Activated T-cell treated with anti-CD3 and anti-CD28 coated beads, Interleukin-2, amount 50 U/mL, for 4 hours (primary cell): ENCODE measurements at regions not wholly inside any gene's neighbourhood (a gene's known extent, or its start where the extent isn't known, plus 50 kb on each side); places are given as distances from the start of the nearest gene placed in this dataset.

Experiments
- ATAC-seq, 2 donors: fragments of 200-7000 bp; cut with Tn5 transposase; one replicate each; pipeline ENCODE4 v1.10.0; 2021
- DNase-seq: peaks from one replicate; pipeline ENCODE4 v3.0.0-alpha.2; 2020
- H3K27me3 Mint-ChIP-seq: one replicate; pipeline ENCODE4 v1.8.0; 2021; ENCODE audit warnings: low read depth, mixed read lengths
- H3K36me3 Mint-ChIP-seq: one replicate; pipeline ENCODE4 v1.8.0; 2022; ENCODE audit warnings: mixed read lengths; ENCODE audit not compliant: insufficient read depth
- H3K4me1 Mint-ChIP-seq: one replicate; pipeline ENCODE4 v1.8.0; 2021; ENCODE audit warnings: low read depth, mixed read lengths
- H3K4me3 Mint-ChIP-seq: one replicate; pipeline ENCODE4 v1.8.0; 2021; ENCODE audit warnings: mild to moderate bottlenecking, moderate library complexity, mixed read lengths
- H3K9me3 Mint-ChIP-seq: one replicate; pipeline ENCODE4 v1.8.0; 2021; ENCODE audit warnings: mixed read lengths

DNA sequence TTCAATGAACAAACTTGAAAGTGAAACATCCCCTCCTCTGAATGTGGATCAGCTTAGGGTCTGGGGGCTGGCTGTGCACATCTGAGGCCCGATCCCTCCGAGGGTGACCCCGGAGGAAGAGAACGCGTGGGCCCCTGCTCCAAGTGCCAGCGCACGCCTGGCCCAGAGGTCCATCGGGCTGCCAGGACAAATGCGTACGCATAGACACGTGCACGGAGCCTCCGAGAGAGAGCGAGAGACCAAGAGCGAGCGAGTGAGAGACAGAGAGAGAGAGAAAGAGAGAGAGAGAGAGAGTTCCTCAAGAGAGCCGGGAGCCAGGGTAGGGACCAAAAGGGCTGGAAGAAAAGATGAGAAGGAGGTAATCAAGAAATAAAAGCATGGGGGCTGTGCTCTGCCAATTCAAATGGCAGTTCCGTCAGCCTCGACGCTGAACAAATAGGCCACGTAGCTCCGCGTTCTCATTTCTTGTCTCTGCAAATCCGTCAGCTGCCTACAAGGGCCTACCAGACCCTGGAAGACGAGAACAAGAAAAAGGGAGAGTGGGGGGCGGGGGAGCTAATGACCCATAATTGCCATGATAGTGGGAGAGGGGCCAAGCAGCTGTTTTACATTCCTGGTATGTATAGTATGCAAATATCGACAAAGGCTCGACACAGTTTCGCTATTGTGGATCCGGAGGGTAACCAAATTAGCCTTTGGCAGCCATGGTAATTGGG is 435.3 kb upstream of the ZFHX3 start:
- H3K36me3 Mint-ChIP-seq, result no peaks in the 10 kb centered on the region
- no peak for ATAC-seq
- H3K27me3 Mint-ChIP-seq, result peaks cover 13% of the 10 kb centered on the region
- no peak overlapping the region for H3K4me3 Mint-ChIP-seq
- peaks cover 5% of the 10 kb centered on the region for H3K4me1 Mint-ChIP-seq
- DNase-seq, result no peak
- no peaks in the 10 kb centered on the region for H3K9me3 Mint-ChIP-seq

DNA sequence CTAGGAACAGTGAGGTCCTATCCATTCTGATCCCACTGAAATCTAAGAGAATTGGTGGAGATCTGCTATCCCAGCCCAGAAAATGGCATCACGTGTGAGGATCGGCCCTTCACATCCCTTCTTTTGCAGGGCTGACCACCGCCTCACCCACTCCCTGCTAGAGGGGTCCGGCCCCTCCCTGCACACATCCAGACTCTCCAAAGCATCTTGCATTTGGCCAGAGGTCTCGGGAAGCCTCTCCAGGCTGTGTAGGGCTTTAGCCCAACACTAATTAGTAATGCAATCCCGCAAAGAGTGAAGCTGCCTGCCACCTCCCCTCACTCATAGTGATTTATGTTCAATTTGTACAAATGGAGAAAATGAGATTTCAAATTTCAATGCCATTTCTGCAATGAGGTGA is 434.4 kb upstream of the ZFHX3 start:
- Mint-ChIP-seq H3K4me3 (no peak overlapping the region), H3K4me1 (peaks cover 5% of the 10 kb centered on the region), H3K27me3 (peaks cover 13% of the 10 kb centered on the region), H3K9me3 (no peaks in the 10 kb centered on the region), H3K36me3 (no peaks in the 10 kb centered on the region)
- DNase-seq (no peak), ATAC-seq (no peak)

DNA sequence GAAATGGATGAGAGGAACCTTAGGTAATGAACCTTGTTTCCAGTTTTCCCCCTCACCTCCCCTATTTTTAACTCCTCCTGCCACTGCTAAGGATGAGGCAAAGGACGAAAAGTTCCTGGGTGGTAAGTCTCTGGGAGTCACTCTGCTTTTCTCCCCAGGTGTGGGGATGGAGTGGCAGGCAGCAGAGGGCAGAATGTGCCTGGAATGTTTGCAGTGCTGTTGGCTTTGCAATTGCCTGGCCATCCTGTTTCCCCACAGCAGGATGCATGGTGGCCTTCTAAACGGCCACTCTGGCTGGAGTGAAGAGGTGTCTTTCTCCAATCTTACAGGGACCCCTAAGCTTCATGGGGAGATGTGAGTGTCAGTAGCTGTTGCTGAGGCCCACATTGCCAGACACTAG is 432.5 kb upstream of the ZFHX3 start:
- H3K36me3 Mint-ChIP-seq, result no peaks in the 10 kb centered on the region
- H3K9me3 Mint-ChIP-seq, result no peaks in the 10 kb centered on the region
- ATAC-seq (no peak), DNase-seq (no peak)
- no peak overlapping the region for H3K4me3 Mint-ChIP-seq
- H3K4me1 Mint-ChIP-seq, result peaks cover 5% of the 10 kb centered on the region
- H3K27me3 Mint-ChIP-seq, result peaks cover 13% of the 10 kb centered on the region

DNA sequence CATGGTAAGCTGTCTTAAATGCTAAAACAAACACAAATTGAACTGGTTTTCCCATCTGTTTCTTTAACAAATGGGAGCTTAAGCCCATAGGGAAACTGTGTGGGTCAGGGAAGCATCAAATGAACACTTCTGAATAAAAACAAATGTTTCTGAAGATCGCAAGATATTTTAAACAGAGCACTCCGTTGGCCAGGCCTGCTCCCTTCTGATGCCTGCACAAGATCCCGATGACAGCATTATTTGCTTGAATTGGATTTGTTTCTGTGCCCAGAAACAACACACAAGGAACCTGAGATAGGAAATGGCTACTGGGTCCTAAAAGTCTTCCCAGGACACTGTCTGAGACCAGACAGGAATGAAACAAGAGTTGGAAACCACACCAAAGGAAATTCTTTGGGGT is 425.8 kb upstream of the ZFHX3 start:
- Mint-ChIP-seq H3K4me3 (no peak overlapping the region), H3K27me3 (no peaks in the 10 kb centered on the region), H3K36me3 (no peaks in the 10 kb centered on the region), H3K9me3 (no peaks in the 10 kb centered on the region), H3K4me1 (no peaks in the 10 kb centered on the region)
- DNase-seq (no peak), ATAC-seq (no peak)

DNA sequence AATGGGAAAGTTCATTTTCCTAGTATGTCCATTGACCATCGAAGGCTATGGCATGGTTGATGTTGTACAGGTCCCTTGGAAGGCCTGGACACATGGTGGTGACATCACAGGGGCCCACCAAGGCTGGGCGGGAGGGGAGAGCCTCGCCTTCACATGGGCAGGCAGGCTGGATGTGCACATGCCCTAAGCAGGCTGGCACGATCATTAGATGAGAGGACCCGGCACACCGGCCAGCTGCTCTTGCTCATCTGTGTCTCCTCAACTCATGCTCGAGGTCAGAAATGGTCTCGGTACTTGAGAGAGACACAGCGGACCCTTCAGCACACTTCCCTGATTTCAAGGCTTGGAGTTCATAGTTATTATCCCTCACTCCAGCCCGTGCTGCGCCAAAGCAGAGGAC is 416.9 kb upstream of the ZFHX3 start:
- no peak for ATAC-seq
- peaks cover 10% of the 10 kb centered on the region for H3K9me3 Mint-ChIP-seq
- no peaks in the 10 kb centered on the region for H3K36me3 Mint-ChIP-seq
- no peaks in the 10 kb centered on the region for H3K4me1 Mint-ChIP-seq
- DNase-seq, result no peak
- H3K27me3 Mint-ChIP-seq, result no peaks in the 10 kb centered on the region
- no peak overlapping the region for H3K4me3 Mint-ChIP-seq

DNA sequence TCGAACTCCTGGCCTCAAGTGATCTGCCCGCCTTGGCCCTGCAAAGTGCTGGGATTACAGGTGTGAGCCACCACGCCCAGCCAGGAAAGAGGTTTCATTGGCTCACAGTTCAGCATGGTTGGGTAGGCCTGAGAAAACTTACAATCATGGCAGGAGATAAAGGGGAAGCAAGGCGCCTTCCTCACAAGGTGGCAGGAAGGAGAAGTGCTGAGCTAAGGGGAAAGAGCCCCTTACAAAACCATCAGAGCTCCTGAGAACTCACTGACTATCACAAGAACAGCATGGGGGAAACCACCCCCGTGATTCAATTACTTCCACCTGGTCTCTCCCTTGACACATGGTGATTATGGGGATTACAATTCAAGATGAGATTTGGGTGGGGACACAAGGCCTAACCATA is 411.7 kb upstream of the ZFHX3 start:
- DNase-seq (no peak), ATAC-seq (no peak)
- Mint-ChIP-seq H3K9me3 (peaks cover 18% of the 10 kb centered on the region), H3K36me3 (no peaks in the 10 kb centered on the region), H3K27me3 (no peaks in the 10 kb centered on the region), H3K4me3 (no peak overlapping the region), H3K4me1 (no peaks in the 10 kb centered on the region)

DNA sequence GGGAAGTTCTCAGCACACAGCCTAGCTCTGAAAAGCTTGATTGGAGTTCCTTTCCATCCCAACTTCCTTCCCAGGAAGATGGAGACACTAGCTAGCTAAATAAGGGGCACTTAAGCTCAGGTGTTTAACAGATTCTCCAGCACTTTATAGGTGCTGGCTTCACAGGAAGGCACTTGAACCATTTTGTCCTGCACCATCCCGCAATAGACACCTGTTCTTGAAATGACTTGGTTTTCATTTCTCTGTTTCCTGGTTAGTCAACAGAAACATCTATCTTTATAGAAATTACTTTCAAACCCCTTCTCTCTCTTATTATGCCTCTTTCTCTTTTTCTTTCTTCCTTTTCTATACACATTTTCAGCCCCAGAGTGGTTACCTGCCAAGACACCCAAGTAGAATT is 409.9 kb upstream of the ZFHX3 start:
- DNase-seq, result no peak
- Mint-ChIP-seq H3K4me1 (no peaks in the 10 kb centered on the region), H3K4me3 (no peak overlapping the region), H3K9me3 (peaks cover 18% of the 10 kb centered on the region), H3K36me3 (no peaks in the 10 kb centered on the region), H3K27me3 (no peaks in the 10 kb centered on the region)
- ATAC-seq, result no peak

DNA sequence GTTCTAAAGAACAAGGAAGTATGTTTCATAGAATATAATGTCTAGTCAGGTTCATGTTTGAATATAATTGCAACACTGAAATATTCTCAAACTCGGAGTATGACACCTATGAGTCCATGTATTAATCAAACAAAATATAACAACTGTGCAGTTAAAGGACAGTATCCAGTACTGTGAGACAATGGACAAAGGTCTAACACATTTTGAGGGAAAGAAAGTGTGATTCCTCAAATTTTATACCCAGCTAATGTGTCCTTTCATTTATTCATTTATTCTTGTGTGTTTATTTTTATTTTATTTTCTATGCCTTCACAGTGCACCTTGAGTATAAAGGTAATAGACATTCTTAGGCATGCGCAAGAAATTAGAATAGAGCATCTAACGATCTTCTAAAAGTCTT is 401.0 kb upstream of the ZFHX3 start:
- Mint-ChIP-seq H3K36me3 (no peaks in the 10 kb centered on the region), H3K27me3 (no peaks in the 10 kb centered on the region), H3K9me3 (peaks cover 31% of the 10 kb centered on the region), H3K4me1 (no peaks in the 10 kb centered on the region), H3K4me3 (no peak overlapping the region)
- DNase-seq (no peak), ATAC-seq (no peak)

DNA sequence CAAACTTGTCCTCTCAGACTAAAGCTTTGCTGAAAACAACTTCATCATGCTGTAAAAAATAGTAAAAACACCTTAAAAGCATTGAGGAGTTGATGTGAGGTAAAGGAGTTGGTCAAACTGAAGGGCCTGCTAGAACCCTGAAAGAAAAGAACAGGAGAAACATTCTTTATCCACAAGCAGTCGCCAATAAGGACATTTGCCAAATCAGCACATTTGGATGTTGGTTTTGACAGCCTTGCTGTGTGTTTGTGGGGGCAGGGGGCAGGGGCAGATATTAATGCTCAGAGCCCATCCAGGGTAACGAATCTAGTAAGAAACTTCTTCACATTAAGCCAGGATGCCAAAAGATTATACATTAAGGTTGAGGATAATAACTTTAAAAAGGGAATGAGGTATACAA is 399.9 kb upstream of the ZFHX3 start:
- H3K27me3 Mint-ChIP-seq, result no peaks in the 10 kb centered on the region
- H3K36me3 Mint-ChIP-seq, result no peaks in the 10 kb centered on the region
- ATAC-seq (no peak), DNase-seq (no peak)
- no peak overlapping the region for H3K4me3 Mint-ChIP-seq
- no peaks in the 10 kb centered on the region for H3K4me1 Mint-ChIP-seq
- peaks cover 31% of the 10 kb centered on the region for H3K9me3 Mint-ChIP-seq

DNA sequence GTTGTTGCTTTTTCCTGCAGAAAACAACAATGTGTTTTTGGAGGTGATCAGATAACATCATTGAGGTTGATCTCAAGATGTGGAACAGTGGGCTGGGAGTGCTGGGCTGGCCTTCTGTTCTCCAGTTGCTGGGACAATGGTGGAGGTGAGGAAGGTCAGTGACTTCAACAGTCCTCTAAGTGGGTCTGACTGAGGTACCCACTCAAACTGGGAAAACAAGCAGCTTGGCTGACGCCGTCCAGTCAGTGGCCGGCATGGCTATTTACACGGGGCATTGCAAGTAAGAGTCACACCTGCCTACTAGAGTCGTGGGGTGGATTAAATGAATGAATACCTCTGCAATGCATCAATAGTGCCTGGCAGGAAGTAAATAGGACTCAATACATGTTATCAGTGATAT is 386.7 kb upstream of the ZFHX3 start:
- Mint-ChIP-seq H3K9me3 (no peaks in the 10 kb centered on the region), H3K27me3 (no peaks in the 10 kb centered on the region), H3K36me3 (no peaks in the 10 kb centered on the region), H3K4me3 (no peak overlapping the region), H3K4me1 (no peaks in the 10 kb centered on the region)
- no peak for ATAC-seq
- no peak for DNase-seq

DNA sequence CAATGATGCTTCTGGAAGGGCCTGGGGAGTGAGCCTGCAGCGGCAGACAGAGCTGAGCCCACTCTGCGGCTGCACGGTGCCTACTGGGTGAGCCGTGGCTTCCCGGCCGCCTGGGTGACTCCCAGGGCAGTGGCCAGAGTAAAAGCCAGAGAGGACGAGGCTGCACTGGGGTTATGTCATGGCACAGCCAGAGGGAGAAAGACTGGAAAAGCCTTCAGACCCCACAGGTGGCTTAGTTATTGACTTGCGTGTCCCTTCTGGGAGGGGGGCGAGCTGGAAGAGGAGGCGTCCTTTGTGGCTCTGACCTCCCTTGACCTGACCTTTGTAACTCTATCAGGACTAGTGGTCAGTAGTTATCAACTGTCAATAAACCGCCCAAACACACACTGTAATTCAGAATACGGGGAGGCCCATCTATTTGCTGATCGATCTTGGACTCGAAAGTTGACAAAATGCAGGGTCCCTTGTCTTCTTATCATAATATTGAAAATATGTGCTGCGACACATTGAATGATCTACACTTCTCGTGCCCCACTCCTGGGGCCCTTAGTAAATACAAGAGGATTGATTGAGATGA is 385.9 kb upstream of the ZFHX3 start:
- Mint-ChIP-seq H3K9me3 (no peaks in the 10 kb centered on the region), H3K4me1 (no peaks in the 10 kb centered on the region), H3K4me3 (no peak overlapping the region), H3K36me3 (no peaks in the 10 kb centered on the region), H3K27me3 (no peaks in the 10 kb centered on the region)
- DNase-seq (no peak), ATAC-seq (no peak)

DNA sequence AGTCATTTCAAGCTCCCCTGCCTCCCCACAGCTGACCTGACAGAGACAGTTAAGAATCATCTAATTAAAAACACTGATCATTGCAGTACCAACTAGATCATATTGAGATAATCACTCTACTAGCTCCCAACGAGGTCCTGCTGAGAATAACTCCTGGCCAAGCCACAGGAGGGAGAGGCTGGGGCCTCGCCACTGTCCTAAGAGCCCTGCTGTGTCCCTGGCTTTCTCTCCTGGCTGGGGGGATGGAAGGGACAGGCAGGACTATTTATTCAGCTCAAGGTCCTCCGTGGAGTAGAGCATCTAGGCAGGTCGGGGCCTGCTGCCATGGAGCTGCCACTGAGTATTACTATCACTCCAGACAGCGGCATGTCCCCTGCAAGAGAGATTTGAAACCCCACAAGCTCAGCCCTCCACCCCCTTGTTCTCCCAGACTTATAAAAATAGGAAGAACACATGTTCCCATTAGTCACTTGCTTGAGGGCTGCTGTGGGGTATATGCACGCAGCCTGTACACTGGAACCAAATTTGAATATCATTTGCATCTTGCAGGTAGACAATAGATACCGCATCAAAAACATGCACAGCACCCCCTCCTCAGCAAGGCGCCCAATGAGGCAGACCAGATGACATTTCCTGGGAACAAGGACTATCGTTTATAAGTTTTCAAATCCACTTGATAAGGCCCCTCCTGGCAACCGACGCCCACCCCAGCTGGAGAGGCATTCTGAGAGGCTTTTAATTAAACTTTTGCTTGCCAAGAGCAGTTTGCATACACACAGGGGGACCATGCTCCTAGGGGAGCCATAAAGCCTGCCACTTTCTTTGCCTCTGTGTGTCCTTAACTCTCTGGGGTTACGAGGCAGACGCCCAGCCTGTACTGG is 385.2 kb upstream of the ZFHX3 start:
- Mint-ChIP-seq H3K9me3 (no peaks in the 10 kb centered on the region), H3K36me3 (no peaks in the 10 kb centered on the region), H3K27me3 (no peaks in the 10 kb centered on the region), H3K4me3 (no peak overlapping the region), H3K4me1 (no peaks in the 10 kb centered on the region)
- ATAC-seq (no peak), DNase-seq (no peak)

DNA sequence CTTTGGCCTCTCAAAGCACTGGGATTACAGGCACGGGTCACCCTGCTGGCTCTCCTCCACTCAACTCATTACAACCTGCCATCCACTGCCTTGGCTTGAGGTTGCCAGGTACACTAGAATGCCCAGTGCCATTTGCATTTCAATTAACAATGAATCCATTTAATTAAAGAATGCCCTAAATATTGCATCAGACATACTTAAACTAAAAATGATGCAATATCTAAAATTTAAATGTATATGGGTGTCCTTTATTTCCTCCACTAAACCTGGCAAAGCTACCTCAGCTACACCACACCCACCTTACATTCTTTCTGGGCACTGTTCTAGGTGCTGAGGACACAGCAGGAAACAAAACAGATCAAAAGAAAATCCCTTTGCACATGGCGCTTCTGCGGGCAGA is 382.2 kb upstream of the ZFHX3 start:
- Mint-ChIP-seq H3K4me1 (no peaks in the 10 kb centered on the region), H3K9me3 (no peaks in the 10 kb centered on the region), H3K4me3 (no peak overlapping the region), H3K27me3 (no peaks in the 10 kb centered on the region), H3K36me3 (no peaks in the 10 kb centered on the region)
- no peak for ATAC-seq
- DNase-seq, result no peak

DNA sequence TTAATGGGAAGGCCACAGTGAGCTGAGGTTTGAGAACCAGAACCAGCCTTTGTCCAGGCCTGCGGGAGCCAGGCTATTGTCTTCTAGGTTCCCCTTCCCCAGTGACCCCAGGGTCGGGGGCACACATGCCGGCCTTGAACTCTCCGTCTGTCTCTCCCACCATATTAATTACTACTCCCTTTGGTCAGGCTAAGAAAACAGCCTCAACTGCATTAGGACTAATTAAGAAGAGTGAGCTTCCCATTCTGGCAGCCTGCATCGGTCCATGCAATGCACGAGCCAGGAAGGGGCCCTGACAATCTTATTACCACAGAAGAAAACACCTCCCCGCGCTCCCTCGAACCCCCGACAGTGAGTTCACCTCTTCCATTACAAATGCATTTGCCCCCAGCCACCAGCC is 380.2 kb upstream of the ZFHX3 start:
- Mint-ChIP-seq H3K9me3 (no peaks in the 10 kb centered on the region), H3K27me3 (no peaks in the 10 kb centered on the region), H3K36me3 (no peaks in the 10 kb centered on the region), H3K4me1 (no peaks in the 10 kb centered on the region), H3K4me3 (no peak overlapping the region)
- no peak for DNase-seq
- no peak for ATAC-seq

DNA sequence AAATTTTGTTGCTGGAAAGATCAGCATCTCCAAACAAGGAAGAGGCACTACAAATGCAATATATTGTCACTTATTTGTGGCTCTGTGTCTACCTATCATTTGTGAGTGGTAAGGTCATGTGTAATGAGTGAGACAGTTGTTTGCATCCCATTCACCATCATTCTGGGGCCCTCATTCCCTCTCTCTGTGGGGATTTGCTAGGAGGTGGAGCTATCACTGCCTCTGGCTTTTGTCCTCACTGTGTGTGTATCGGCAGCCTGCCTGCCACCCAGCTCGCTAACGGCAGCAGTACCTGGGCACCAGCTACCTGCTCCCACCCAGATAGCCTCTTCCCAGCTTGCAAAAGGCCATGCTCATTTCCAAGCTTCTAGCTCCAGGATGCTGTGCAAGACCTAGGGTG is 379.2 kb upstream of the ZFHX3 start:
- no peak for ATAC-seq
- H3K9me3 Mint-ChIP-seq, result no peaks in the 10 kb centered on the region
- no peaks in the 10 kb centered on the region for H3K4me1 Mint-ChIP-seq
- H3K36me3 Mint-ChIP-seq, result no peaks in the 10 kb centered on the region
- no peak for DNase-seq
- no peaks in the 10 kb centered on the region for H3K27me3 Mint-ChIP-seq
- no peak overlapping the region for H3K4me3 Mint-ChIP-seq
